NCI-H1092 (cell line): ENCODE measurements at regions not wholly inside any gene's neighbourhood (a gene's known extent, or its start where the extent isn't known, plus 50 kb on each side); places are given as distances from the start of the nearest gene placed in this dataset.

Experiments
- DNase-seq: peaks from one replicate; lab custom pipeline; 2025; lab: John Stamatoyannopoulos, UW

DNA sequence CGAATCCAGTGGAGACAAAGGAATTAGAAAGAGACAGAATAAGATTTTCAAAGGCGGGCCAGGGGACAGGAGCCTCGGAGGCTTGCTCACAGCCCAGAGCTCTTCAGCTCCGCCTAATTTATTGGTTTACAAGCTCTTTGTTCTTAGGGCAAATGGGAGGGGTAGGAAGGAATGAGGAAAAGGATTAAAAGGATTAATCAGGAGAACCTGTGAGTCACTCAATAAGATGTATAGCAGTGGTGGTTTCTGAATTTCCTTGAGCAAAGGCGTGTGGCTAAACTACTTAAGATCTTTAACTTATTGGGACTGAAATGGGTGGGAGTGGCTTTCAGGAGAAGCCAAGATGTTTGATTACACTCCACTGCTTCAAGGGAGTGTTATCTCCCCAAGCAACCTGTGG lies 456.0 kb upstream of the SPANXN1 start:
- no peak for DNase-seq

- no peak for DNase-seq
Observed at GRCh38 chrX:144798972-144799371, 448.3 kb upstream of the SPANXN1 start.

- no peak for DNase-seq
Observed at GRCh38 chrX:144801786-144802185, 445.5 kb upstream of the SPANXN1 start.

DNA sequence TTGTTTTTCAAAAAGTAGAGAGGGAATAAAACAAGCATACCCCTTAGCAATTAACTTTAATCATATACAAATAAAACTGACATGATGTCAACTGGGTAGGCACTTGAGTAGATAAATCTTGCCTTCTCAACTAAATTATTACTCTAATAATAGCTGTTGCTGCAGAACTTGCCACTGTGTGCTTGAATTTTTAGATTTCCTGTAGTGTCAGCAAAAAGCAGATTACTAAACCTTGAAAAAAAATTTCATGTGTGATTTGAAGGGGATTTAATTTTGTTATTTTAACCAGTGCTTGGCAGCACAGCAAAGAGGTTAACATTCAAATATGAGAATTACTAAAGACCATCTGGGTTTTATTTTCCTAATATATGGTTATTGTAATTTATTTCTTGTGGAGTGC lies 438.3 kb upstream of the SPANXN1 start:
- DNase-seq = no peak

GRCh38 chrX:144810539-144810938 lies 436.8 kb upstream of the SPANXN1 start:
- no peak for DNase-seq

DNA sequence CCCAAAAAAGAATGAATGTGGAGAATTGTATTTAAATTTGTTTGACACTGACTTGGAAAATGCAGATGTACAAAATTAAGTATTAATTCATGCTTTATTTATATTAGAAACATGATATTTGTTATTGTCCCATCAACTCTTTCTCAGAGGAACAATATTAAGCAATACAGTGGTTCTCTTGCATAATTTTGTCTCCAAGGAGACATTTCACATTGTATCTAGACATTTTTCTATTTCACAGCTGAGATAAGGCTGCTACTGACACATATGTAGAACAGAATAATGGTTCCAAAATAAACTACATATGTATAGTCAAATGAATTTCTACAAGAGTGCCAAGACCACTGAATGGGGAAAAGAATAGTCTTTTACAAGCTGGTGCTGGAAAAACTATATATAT lies 427.9 kb upstream of the SPANXN1 start:
- no peak for DNase-seq

- DNase-seq = no peak
Observed at GRCh38 chrX:144840616-144841015, 406.7 kb upstream of the SPANXN1 start.

DNA sequence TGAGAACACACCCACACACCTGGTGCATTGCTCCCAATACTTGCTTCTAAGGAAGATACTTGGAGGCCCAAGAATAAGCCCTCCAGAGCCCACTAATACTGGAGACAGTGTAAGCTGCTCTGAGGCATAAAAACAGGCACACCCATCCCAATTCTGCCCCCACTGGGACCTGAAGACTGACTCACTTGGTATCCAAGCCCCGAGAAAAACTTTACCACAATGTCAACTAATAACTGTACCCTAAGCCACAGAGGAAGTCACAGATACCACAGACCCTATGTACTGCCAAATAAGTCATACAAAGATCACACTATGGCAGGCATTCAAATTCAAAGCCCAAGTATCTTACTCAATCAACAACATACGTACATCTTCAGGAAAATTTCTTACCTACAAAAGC lies 398.2 kb upstream of the SPANXN1 start:
- DNase-seq = no peak

- DNase-seq = no peak
Observed at GRCh38 chrX:144896323-144896722, 351.0 kb upstream of the SPANXN1 start.

DNA sequence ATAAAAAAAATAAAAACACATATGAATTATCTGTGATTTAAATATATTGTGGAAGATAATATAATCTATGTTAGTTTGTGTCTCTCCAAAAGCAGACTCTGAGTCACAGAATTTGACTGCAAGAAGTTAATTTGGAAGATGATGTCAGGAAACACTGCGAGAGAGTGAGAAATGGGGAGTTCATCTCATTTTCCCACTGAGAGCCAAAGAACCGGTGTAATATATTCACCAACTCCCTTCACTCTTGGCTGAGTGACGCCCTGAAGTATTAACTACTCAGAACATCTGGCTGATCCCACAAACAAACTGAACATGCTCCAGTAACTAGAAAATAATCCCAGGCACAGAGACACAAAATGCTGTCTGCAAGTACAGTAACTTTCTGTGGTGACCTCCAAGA lies 345.8 kb upstream of the SPANXN1 start:
- DNase-seq = no peak

GRCh38 chrX:144916785-144917184 lies 330.5 kb upstream of the SPANXN1 start:
- no peak for DNase-seq

DNA sequence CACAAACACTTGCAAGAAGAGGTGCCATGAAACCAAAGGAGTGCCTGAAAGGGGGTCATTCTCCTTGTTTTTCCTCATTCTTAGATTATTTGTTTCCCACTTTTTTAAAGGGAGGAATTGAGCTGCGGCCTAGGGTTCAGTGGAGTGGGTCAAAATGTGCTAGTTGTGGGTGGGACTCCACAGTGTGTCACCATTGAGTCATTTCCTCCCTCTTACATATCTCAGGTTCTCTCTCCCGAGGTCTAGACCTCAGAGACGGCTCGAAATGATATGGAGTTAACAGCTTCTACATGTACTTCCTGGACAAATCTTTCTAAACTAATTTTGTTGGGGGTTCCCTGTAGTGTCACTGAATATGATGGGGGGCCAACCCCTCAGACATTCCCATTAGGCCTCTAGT lies 328.4 kb upstream of the SPANXN1 start:
- no peak for DNase-seq

GRCh38 chrX:144946666-144947065 lies 300.6 kb upstream of the SPANXN1 start:
- DNase-seq = no peak
